Liver (tissue), 8 donors: ENCODE measurements at regions not wholly inside any gene's neighbourhood (a gene's known extent, or its start where the extent isn't known, plus 50 kb on each side); places are given as distances from the start of the nearest gene placed in this dataset.

Source experiments
- DNase-seq: peaks from one replicate; pipeline ENCODE4 v3.0.0-alpha.2; 2017; ENCODE audit warnings: low spot score
- H3K27ac ChIP-seq, 2 donors: one replicate each; pipeline ENCODE4 v1.7.0; 2013; ENCODE audit warnings: inconsistent platforms in 2 of 2, low read length in 2 of 2, control low read depth in 1 of 2, low read depth in 1 of 2, mild to moderate bottlenecking in 1 of 2
- H3K27me3 ChIP-seq, 4 donors: one replicate each; pipeline versions ENCODE4 v1.6.1 to v1.7.0; 2013; ENCODE audit warnings: low read length in 3 of 4, inconsistent platforms in 1 of 4, mild to moderate bottlenecking in 1 of 4, moderate library complexity in 1 of 4; ENCODE audit not compliant: control insufficient read depth in 4 of 4, insufficient read depth in 4 of 4
- H3K36me3 ChIP-seq, 4 donors: one replicate each; pipeline versions ENCODE4 v1.6.1 to v1.7.0; 2013; ENCODE audit warnings: low read length in 3 of 4, mild to moderate bottlenecking in 3 of 4, low read depth in 1 of 4, moderate library complexity in 1 of 4; ENCODE audit not compliant: control insufficient read depth in 4 of 4, insufficient read depth in 3 of 4
- H3K4me1 ChIP-seq, 4 donors: one replicate each; pipeline versions ENCODE4 v1.6.1 to v1.7.0; 2013; ENCODE audit warnings: low read length in 3 of 4, mild to moderate bottlenecking in 3 of 4, moderate library complexity in 1 of 4; ENCODE audit not compliant: control insufficient read depth in 4 of 4, insufficient read depth in 4 of 4
- H3K4me3 ChIP-seq, 3 donors: one replicate each; pipeline versions ENCODE4 v1.6.1 to v1.7.0; 2013; ENCODE audit warnings: low read length in 3 of 3, control low read depth in 1 of 3, low read depth in 1 of 3, mild to moderate bottlenecking in 1 of 3
- H3K9ac ChIP-seq, 2 donors: one replicate each; pipeline ENCODE4 v1.7.0; 2013; ENCODE audit warnings: low read length in 2 of 2, mild to moderate bottlenecking in 2 of 2, moderate library complexity in 2 of 2, control low read depth in 1 of 2, low read depth in 1 of 2
- H3K9me3 ChIP-seq, 4 donors: one replicate each; pipeline versions ENCODE4 v1.6.1 to v1.7.0; 2013; ENCODE audit warnings: low read length in 3 of 4; ENCODE audit not compliant: control insufficient read depth in 4 of 4
- ATF3 ChIP-seq: IDR thresholded peaks from 2 replicates; pipeline ENCODE4 v1.6.1; 2016; ENCODE audit warnings: antibody characterized with exemption
- EGR1 ChIP-seq, 2 donors: IDR thresholded peaks; 2 replicates each; pipeline ENCODE4 v1.6.1; 2016 to 2018; ENCODE audit warnings: antibody characterized with exemption in 2 of 2, low read depth in 2 of 2
- FOXA2 ChIP-seq: IDR thresholded peaks from 2 replicates; pipeline ENCODE4 v1.6.1; 2016; ENCODE audit warnings: antibody characterized with exemption
- GABPA ChIP-seq, 2 donors: IDR thresholded peaks in 1 of 2; conservative IDR thresholded peaks in 1 of 2; 2 replicates each; pipeline ENCODE4 v1.6.1; 2016; ENCODE audit warnings: antibody characterized with exemption in 2 of 2, mild to moderate bottlenecking in 1 of 2, moderate library complexity in 1 of 2
- HNF4A ChIP-seq, 2 donors: conservative IDR thresholded peaks; 2 replicates each; pipeline ENCODE4 v1.6.1; 2016; ENCODE audit warnings: antibody characterized with exemption in 2 of 2, mild to moderate bottlenecking in 2 of 2
- JUND ChIP-seq, 2 donors: IDR thresholded peaks; 2 replicates each; pipeline ENCODE4 v1.6.1; 2016; ENCODE audit warnings: antibody characterized with exemption in 2 of 2
- MAX ChIP-seq: IDR thresholded peaks from 2 replicates; pipeline ENCODE4 v1.6.1; 2016; ENCODE audit warnings: antibody characterized with exemption
- NR2F2 ChIP-seq: IDR thresholded peaks from 2 replicates; pipeline ENCODE4 v1.6.1; 2016; ENCODE audit warnings: antibody characterized with exemption
- RAD21 ChIP-seq, 2 donors: IDR thresholded peaks; 2 replicates each; pipeline ENCODE4 v1.6.1; 2016; ENCODE audit warnings: antibody characterized with exemption in 2 of 2, mild to moderate bottlenecking in 2 of 2
- RXRA ChIP-seq, 2 donors: IDR thresholded peaks; 2 replicates each; pipeline ENCODE4 v1.6.1; 2017 to 2018; ENCODE audit warnings: antibody characterized with exemption in 2 of 2, mild to moderate bottlenecking in 1 of 2
- TAF1 ChIP-seq: conservative IDR thresholded peaks from 2 replicates; pipeline ENCODE4 v1.6.1; 2016; ENCODE audit warnings: antibody characterized with exemption, mild to moderate bottlenecking
- YY1 ChIP-seq: IDR thresholded peaks from 2 replicates; pipeline ENCODE4 v1.6.1; 2016; ENCODE audit warnings: antibody characterized with exemption, mild to moderate bottlenecking
- WGBS: extraction: QIAGEN DNeasy Blood & Tissue Kit; methylation state at CpG from one replicate; pipeline ENCODE4 v1.1.7; 2013; 5-methylcytosine and 5-hydroxymethylcytosine counted together
- TF ChIP-seq, protein P1 (sequence below): fragments of 150-350 bp; IDR thresholded peaks from 2 replicates; pipeline ENCODE4 v1.5.1; 2017; ENCODE audit warnings: improper control_type of control experiment, low read depth, low read length; ENCODE audit not compliant: missing input control
- TF ChIP-seq, protein P2 (sequence below): IDR thresholded peaks from 2 replicates; pipeline ENCODE4 v1.6.1; 2016; ENCODE audit warnings: antibody characterized with exemption, mild to moderate bottlenecking
- TF ChIP-seq, protein P3 (sequence below): IDR thresholded peaks from 2 replicates; pipeline ENCODE4 v1.6.1; 2016; ENCODE audit warnings: antibody characterized with exemption
- donor health status: healthy.
- donor health status: healthy.
- donor health status: healthy.
- donor health status: healthy.
- donor health status: healthy.

- H3K4me3 ChIP-seq = no peak overlapping the region
- DNase-seq = no peak
- no peak overlapping the region for H3K9ac ChIP-seq
- no peak for TF ChIP-seq HNF4A (conservative IDR thresholded peaks at IDR 0.05)
- TF ChIP-seq RXRA (IDR thresholded peaks at IDR 0.05) = no peak
- TF ChIP-seq, protein P1, sequence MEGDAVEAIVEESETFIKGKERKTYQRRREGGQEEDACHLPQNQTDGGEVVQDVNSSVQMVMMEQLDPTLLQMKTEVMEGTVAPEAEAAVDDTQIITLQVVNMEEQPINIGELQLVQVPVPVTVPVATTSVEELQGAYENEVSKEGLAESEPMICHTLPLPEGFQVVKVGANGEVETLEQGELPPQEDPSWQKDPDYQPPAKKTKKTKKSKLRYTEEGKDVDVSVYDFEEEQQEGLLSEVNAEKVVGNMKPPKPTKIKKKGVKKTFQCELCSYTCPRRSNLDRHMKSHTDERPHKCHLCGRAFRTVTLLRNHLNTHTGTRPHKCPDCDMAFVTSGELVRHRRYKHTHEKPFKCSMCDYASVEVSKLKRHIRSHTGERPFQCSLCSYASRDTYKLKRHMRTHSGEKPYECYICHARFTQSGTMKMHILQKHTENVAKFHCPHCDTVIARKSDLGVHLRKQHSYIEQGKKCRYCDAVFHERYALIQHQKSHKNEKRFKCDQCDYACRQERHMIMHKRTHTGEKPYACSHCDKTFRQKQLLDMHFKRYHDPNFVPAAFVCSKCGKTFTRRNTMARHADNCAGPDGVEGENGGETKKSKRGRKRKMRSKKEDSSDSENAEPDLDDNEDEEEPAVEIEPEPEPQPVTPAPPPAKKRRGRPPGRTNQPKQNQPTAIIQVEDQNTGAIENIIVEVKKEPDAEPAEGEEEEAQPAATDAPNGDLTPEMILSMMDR = no peak
- no peak for TF ChIP-seq NR2F2
- TF ChIP-seq RAD21 (IDR thresholded peaks at IDR 0.05) = no peak
- no peak for TF ChIP-seq MAX
- TF ChIP-seq EGR1 (IDR thresholded peaks at IDR 0.05; ENCODE audit: low read depth in 2 of 2) = no peak
- TF ChIP-seq, protein P2, sequence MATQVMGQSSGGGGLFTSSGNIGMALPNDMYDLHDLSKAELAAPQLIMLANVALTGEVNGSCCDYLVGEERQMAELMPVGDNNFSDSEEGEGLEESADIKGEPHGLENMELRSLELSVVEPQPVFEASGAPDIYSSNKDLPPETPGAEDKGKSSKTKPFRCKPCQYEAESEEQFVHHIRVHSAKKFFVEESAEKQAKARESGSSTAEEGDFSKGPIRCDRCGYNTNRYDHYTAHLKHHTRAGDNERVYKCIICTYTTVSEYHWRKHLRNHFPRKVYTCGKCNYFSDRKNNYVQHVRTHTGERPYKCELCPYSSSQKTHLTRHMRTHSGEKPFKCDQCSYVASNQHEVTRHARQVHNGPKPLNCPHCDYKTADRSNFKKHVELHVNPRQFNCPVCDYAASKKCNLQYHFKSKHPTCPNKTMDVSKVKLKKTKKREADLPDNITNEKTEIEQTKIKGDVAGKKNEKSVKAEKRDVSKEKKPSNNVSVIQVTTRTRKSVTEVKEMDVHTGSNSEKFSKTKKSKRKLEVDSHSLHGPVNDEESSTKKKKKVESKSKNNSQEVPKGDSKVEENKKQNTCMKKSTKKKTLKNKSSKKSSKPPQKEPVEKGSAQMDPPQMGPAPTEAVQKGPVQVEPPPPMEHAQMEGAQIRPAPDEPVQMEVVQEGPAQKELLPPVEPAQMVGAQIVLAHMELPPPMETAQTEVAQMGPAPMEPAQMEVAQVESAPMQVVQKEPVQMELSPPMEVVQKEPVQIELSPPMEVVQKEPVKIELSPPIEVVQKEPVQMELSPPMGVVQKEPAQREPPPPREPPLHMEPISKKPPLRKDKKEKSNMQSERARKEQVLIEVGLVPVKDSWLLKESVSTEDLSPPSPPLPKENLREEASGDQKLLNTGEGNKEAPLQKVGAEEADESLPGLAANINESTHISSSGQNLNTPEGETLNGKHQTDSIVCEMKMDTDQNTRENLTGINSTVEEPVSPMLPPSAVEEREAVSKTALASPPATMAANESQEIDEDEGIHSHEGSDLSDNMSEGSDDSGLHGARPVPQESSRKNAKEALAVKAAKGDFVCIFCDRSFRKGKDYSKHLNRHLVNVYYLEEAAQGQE = no peak
- H3K27ac ChIP-seq = no peak overlapping the region
- no peaks in the 10 kb centered on the region for H3K36me3 ChIP-seq
- H3K9me3 ChIP-seq = peaks cover 0 to 4% (median 0%) of the 10 kb centered on the region in 4 donors
- 86% methylated on average over 3 of the region's 3 CpGs for WGBS
- no peaks in the 10 kb centered on the region for H3K27me3 ChIP-seq
- H3K4me1 ChIP-seq = no peaks in the 10 kb centered on the region
Measured at GRCh38 chr14:89093083-89093730, 268.8 kb downstream of the TTC8 start.

DNA sequence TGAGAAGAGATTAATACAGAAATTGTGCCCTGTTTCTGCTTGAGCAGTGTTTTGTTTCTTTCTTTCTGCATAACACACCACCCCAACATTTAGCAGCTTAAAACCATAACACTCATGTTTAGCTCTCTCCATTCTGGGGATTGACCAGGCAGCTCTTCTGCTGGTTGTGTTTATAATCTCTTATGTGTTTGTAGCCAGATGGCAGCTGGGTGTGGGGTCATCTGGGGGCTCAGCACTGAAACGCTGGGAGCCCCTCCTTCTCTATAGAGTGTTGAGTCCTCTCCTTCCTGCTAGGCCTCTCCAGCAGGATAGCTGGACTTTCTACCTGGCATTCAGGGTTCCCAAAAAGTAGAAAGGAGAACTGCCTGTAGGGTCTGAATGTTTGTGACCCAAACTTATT, 270.6 kb downstream of the TTC8 start:
- H3K9ac ChIP-seq = no peak overlapping the region
- H3K36me3 ChIP-seq = no peaks in the 10 kb centered on the region
- H3K4me1 ChIP-seq = no peaks in the 10 kb centered on the region
- DNase-seq = no peak
- H3K4me3 ChIP-seq = no peak overlapping the region
- TF ChIP-seq EGR1 (IDR thresholded peaks at IDR 0.05; ENCODE audit: low read depth in 2 of 2) = no peak
- TF ChIP-seq MAX = no peak
- TF ChIP-seq ATF3 = no peak
- no peak for TF ChIP-seq RXRA (IDR thresholded peaks at IDR 0.05)
- no peak for TF ChIP-seq NR2F2
- TF ChIP-seq HNF4A (conservative IDR thresholded peaks at IDR 0.05) = no peak
- TF ChIP-seq FOXA2 = no peak
- TF ChIP-seq YY1 = no peak
- TF ChIP-seq GABPA (IDR thresholded peaks at IDR 0.05 in 1 of 2, conservative IDR thresholded peaks at IDR 0.05 in 1 of 2) = no peak
- TF ChIP-seq JUND (IDR thresholded peaks at IDR 0.05) = no peak
- TF ChIP-seq, protein P3, sequence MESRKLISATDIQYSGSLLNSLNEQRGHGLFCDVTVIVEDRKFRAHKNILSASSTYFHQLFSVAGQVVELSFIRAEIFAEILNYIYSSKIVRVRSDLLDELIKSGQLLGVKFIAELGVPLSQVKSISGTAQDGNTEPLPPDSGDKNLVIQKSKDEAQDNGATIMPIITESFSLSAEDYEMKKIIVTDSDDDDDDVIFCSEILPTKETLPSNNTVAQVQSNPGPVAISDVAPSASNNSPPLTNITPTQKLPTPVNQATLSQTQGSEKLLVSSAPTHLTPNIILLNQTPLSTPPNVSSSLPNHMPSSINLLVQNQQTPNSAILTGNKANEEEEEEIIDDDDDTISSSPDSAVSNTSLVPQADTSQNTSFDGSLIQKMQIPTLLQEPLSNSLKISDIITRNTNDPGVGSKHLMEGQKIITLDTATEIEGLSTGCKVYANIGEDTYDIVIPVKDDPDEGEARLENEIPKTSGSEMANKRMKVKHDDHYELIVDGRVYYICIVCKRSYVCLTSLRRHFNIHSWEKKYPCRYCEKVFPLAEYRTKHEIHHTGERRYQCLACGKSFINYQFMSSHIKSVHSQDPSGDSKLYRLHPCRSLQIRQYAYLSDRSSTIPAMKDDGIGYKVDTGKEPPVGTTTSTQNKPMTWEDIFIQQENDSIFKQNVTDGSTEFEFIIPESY = no peak
- TF ChIP-seq, protein P2 = no peak
- no peak for TF ChIP-seq TAF1
- H3K9me3 ChIP-seq = peaks cover 0 to 4% (median 0%) of the 10 kb centered on the region in 4 donors
- H3K27me3 ChIP-seq = no peaks in the 10 kb centered on the region
- no peak overlapping the region for H3K27ac ChIP-seq
- 72% methylated on average over 1 of the region's 1 CpG for WGBS
